Trophoblast cell (in vitro differentiated cells and primary cell): ENCODE measurements at regions not wholly inside any gene's neighbourhood (a gene's known extent, or its start where the extent isn't known, plus 50 kb on each side); places are given as distances from the start of the nearest gene placed in this dataset.

ENCODE experiments used
- DNase-seq, 2 donors: peaks; one replicate each; pipeline ENCODE4 v3.0.0-alpha.2; 2016
- H2AFZ ChIP-seq: 2 replicates; pipeline ENCODE4 v1.6.1; 2013; ENCODE audit warnings: low read length, moderate library complexity, mild to moderate bottlenecking; ENCODE audit not compliant: insufficient read depth, poor library complexity
- H2AK5ac ChIP-seq: 2 replicates; pipeline ENCODE4 v1.6.1; 2013; ENCODE audit warnings: mild to moderate bottlenecking, low read length
- H2BK120ac ChIP-seq: 2 replicates; pipeline ENCODE4 v1.6.1; 2013; ENCODE audit warnings: low read length, mild to moderate bottlenecking, moderate library complexity; ENCODE audit not compliant: insufficient read depth, poor library complexity
- H2BK12ac ChIP-seq: 2 replicates; pipeline ENCODE4 v1.6.1; 2013; ENCODE audit warnings: mild to moderate bottlenecking, low read length, moderate library complexity
- H2BK5ac ChIP-seq: 2 replicates; pipeline ENCODE4 v1.6.1; 2013; ENCODE audit warnings: low read length, low read depth, moderate library complexity, mild to moderate bottlenecking; ENCODE audit not compliant: poor library complexity
- H3K14ac ChIP-seq: 2 replicates; pipeline ENCODE4 v1.6.1; 2013; ENCODE audit warnings: mild to moderate bottlenecking, low read length
- H3K18ac ChIP-seq: 2 replicates; pipeline ENCODE4 v1.6.1; 2013; ENCODE audit warnings: mild to moderate bottlenecking, low read length
- H3K23ac ChIP-seq: 2 replicates; pipeline ENCODE4 v1.6.1; 2013; ENCODE audit warnings: low read length
- H3K27ac ChIP-seq: 2 replicates; pipeline ENCODE4 v1.5.1; 2013; ENCODE audit warnings: low read depth, mild to moderate bottlenecking, inconsistent platforms, low read length, moderate library complexity
- H3K27me3 ChIP-seq: 2 replicates; pipeline ENCODE4 v1.6.1; 2013; ENCODE audit warnings: inconsistent platforms, mild to moderate bottlenecking, low read length, moderate library complexity; ENCODE audit not compliant: insufficient read depth
- H3K36me3 ChIP-seq, 2 experiments: 1 replicate in 1 of 2; 2 replicates in 1 of 2; pipeline ENCODE4 v1.6.1; 2013; ENCODE audit warnings: low read length in 2 of 2, mild to moderate bottlenecking in 2 of 2, moderate library complexity in 1 of 2; ENCODE audit not compliant: insufficient read depth in 2 of 2, control insufficient read depth in 1 of 2
- H3K4ac ChIP-seq: 2 replicates; pipeline ENCODE4 v1.6.1; 2013; ENCODE audit warnings: low read depth, mild to moderate bottlenecking, low read length, moderate library complexity
- H3K4me1 ChIP-seq, 2 experiments: 1 replicate in 1 of 2; 2 replicates in 1 of 2; pipeline ENCODE4 v1.6.1; 2013; ENCODE audit warnings: low read length in 2 of 2, mild to moderate bottlenecking in 2 of 2, moderate library complexity in 1 of 2; ENCODE audit not compliant: insufficient read depth in 2 of 2, control insufficient read depth in 1 of 2
- H3K4me2 ChIP-seq: 2 replicates; pipeline ENCODE4 v1.6.1; 2013; ENCODE audit warnings: inconsistent platforms, mild to moderate bottlenecking, low read length, moderate library complexity
- H3K4me3 ChIP-seq: 2 replicates; pipeline ENCODE4 v1.5.1; 2013; ENCODE audit warnings: mild to moderate bottlenecking, low read depth, low read length, inconsistent platforms
- H3K79me1 ChIP-seq: one replicate; pipeline ENCODE4 v1.6.1; 2013; ENCODE audit warnings: low read length
- H3K79me2 ChIP-seq: 2 replicates; pipeline ENCODE4 v1.6.1; 2013; ENCODE audit warnings: low read length, mild to moderate bottlenecking; ENCODE audit not compliant: control insufficient read depth, insufficient read depth, poor library complexity
- H3K9ac ChIP-seq: 2 replicates; pipeline ENCODE4 v1.6.1; 2013; ENCODE audit warnings: mild to moderate bottlenecking, low read length
- H3K9me3 ChIP-seq: 2 replicates; pipeline ENCODE4 v1.6.1; 2013; ENCODE audit warnings: low read depth, mild to moderate bottlenecking, control low read depth, inconsistent platforms, low read length; ENCODE audit not compliant: insufficient read depth
- H4K12ac ChIP-seq: 2 replicates; pipeline ENCODE4 v1.6.1; 2013; ENCODE audit warnings: low read depth, mild to moderate bottlenecking, low read length, moderate library complexity
- H4K8ac ChIP-seq: 2 replicates; pipeline ENCODE4 v1.6.1; 2013; ENCODE audit warnings: low read depth, mild to moderate bottlenecking, low read length, moderate library complexity
- H4K91ac ChIP-seq: one replicate; pipeline ENCODE4 v1.6.1; 2013; ENCODE audit warnings: low read depth, mild to moderate bottlenecking, low read length, moderate library complexity
- WGBS: extraction: QIAGEN DNeasy Blood & Tissue Kit; methylation state at CpG from one replicate; pipeline ENCODE4 v1.1.7; 2013; ENCODE audit warnings: missing lambda C conversion rate; ENCODE audit not compliant: insufficient read length, insufficient coverage; ENCODE audit errors: extremely low coverage; 5-methylcytosine and 5-hydroxymethylcytosine counted together

DNA sequence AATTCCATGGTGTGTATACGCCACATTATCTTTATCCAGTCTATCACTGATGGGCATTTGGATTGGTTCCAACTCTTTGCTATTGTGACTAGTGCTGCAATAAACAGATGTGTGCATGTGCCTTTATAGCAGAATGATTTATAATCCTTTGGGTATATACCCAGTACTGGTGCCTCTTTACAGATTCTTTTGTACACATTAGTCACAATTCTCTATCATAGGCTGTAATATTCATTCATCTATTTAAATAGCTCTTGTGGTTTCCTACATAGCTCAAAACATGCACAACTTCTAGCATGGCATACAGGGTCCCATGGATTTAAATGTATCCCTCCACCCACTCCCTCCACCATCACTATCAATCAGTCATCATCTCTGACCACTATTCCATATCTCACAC, 324.1 kb upstream of the CADM2 start:
- Histone ChIP-seq H4K12ac (no peak overlapping the region), H2BK120ac (no peak overlapping the region), H3K18ac (no peak overlapping the region), H3K23ac (no peak overlapping the region), H2BK5ac (no peak overlapping the region), H3K27ac (no peak overlapping the region), H4K91ac (no peak overlapping the region), H3K36me3 (no peaks in the 10 kb centered on the region), H3K79me2 (no peaks in the 10 kb centered on the region), H2AFZ (no peak overlapping the region), H3K14ac (no peak overlapping the region), H2AK5ac (no peak overlapping the region), H3K9me3 (no peaks in the 10 kb centered on the region), H3K9ac (no peak overlapping the region), H3K4me1 (no peaks in the 10 kb centered on the region), H3K79me1 (no peaks in the 10 kb centered on the region), H3K4ac (no peak overlapping the region), H3K4me3 (no peak overlapping the region), H2BK12ac (no peak overlapping the region), H4K8ac (no peak overlapping the region), H3K4me2 (no peak overlapping the region), H3K27me3 (no peaks in the 10 kb centered on the region)
- no peak for DNase-seq
- no CpG with 5 or more reads among the region's 1 CpG for WGBS

DNA sequence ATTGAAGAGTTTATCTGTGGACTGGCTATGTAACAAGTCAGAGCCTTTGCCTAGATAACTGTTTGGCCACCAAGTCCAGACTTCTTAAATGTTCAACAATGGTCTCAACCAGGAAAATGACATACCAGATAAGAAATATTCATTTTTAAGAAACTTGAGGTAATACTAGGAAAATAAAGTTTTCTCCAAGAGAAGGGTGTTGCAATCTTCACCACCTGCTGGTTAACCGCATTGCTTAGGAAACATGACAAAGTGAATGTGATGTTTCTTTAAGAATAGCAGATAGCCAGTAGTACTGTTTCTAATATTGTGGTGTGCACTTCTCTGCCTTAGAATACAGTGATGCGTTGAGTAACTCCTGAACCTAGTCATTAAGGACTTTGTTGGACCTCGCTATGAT, 321.5 kb upstream of the CADM2 start:
- Histone ChIP-seq H3K36me3 (no peaks in the 10 kb centered on the region), H2AK5ac (no peak overlapping the region), H3K9ac (no peak overlapping the region), H4K91ac (no peak overlapping the region), H3K4me2 (no peak overlapping the region), H2AFZ (no peak overlapping the region), H3K27me3 (no peaks in the 10 kb centered on the region), H3K4me1 (no peaks in the 10 kb centered on the region), H2BK5ac (no peak overlapping the region), H3K79me1 (no peaks in the 10 kb centered on the region), H3K9me3 (no peaks in the 10 kb centered on the region), H3K79me2 (no peaks in the 10 kb centered on the region), H4K12ac (no peak overlapping the region), H2BK120ac (no peak overlapping the region), H3K4ac (no peak overlapping the region), H2BK12ac (no peak overlapping the region), H3K14ac (no peak overlapping the region), H4K8ac (no peak overlapping the region), H3K23ac (no peak overlapping the region), H3K27ac (no peak overlapping the region), H3K18ac (no peak overlapping the region), H3K4me3 (no peak overlapping the region)
- no CpG with 5 or more reads among the region's 3 CpGs for WGBS
- no peak for DNase-seq

DNA sequence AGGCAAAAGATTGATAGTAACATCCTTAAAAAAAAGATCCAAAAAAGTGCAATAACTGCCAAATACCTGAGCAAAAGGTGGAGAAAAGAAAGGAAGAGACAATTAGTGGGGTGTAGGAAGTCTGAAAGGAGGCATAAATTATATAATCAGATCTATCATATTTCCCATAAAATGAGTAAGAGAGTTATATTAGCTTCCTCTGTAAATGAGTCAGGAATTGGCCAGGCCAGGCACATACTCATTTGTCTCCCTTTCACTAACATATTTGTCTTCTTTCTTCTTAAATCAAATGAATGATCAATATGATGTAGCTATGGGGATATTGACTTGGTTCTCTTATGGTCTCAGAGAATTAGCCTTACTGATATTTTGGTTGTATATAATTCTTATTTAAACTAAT, 292.3 kb upstream of the CADM2 start:
- Histone ChIP-seq H2AK5ac (no peak overlapping the region), H3K9ac (no peak overlapping the region), H3K27me3 (no peaks in the 10 kb centered on the region), H3K36me3 (no peaks in the 10 kb centered on the region), H3K4me2 (no peak overlapping the region), H2AFZ (no peak overlapping the region), H4K12ac (no peak overlapping the region), H3K18ac (no peak overlapping the region), H4K8ac (no peak overlapping the region), H2BK5ac (no peak overlapping the region), H2BK12ac (no peak overlapping the region), H3K79me2 (no peaks in the 10 kb centered on the region), H3K9me3 (no peaks in the 10 kb centered on the region), H4K91ac (no peak overlapping the region), H3K23ac (no peak overlapping the region), H3K4me1 (no peaks in the 10 kb centered on the region), H3K4me3 (no peak overlapping the region), H2BK120ac (no peak overlapping the region), H3K79me1 (no peaks in the 10 kb centered on the region), H3K14ac (no peak overlapping the region), H3K27ac (no peak overlapping the region), H3K4ac (no peak overlapping the region)
- DNase-seq: no peak

DNA sequence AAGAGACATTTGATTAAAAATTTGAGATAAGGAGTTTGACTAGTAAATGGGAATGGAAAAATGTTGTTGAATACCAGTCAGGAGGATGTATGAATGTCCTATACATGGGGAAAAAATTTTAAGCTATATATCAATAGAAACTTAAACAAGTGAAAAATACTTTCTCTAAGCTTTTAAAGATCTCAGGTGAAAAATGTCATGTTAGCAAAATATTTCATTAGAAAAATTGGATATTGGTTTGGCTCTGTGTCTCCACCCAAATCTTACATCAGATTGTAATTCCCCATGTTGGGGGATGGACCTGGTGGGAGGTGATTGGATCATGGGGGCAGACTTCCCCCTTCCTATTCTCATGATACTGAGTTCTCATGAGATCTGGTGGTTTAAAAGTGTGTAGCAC, 279.6 kb upstream of the CADM2 start:
- Histone ChIP-seq H4K91ac (no peak overlapping the region), H2AFZ (no peak overlapping the region), H3K4ac (no peak overlapping the region), H4K8ac (no peak overlapping the region), H2BK5ac (no peak overlapping the region), H2BK12ac (no peak overlapping the region), H2BK120ac (no peak overlapping the region), H3K4me2 (no peak overlapping the region), H3K9me3 (no peaks in the 10 kb centered on the region), H3K36me3 (no peaks in the 10 kb centered on the region), H2AK5ac (no peak overlapping the region), H3K4me3 (no peak overlapping the region), H3K4me1 (no peaks in the 10 kb centered on the region), H4K12ac (no peak overlapping the region), H3K27me3 (no peaks in the 10 kb centered on the region), H3K14ac (no peak overlapping the region), H3K79me2 (no peaks in the 10 kb centered on the region), H3K27ac (no peak overlapping the region), H3K79me1 (no peaks in the 10 kb centered on the region), H3K23ac (no peak overlapping the region), H3K9ac (no peak overlapping the region), H3K18ac (no peak overlapping the region)
- no peak for DNase-seq

DNA sequence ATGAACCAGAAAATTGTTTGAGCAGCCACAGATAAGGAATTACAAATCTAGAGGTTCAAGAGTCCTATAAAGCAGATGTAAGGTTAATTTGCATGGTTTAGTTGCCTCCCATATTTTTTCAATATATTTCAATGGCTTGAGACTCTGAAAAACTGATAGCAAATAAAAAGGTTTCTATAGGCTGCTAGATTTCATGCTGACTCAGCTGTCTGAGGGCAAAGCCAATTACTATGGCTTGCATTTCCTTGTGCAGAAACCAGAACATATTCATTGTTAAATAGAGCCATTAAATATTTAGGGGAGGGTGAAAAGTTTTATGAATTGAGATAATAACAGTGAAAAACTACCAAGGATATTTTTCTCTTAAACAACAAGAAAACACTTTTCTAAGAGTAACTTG, 278.1 kb upstream of the CADM2 start:
- Histone ChIP-seq H3K23ac (no peak overlapping the region), H3K36me3 (no peaks in the 10 kb centered on the region), H3K27ac (no peak overlapping the region), H3K4me3 (no peak overlapping the region), H3K9ac (no peak overlapping the region), H4K91ac (no peak overlapping the region), H2AK5ac (no peak overlapping the region), H2BK5ac (no peak overlapping the region), H3K79me1 (no peaks in the 10 kb centered on the region), H3K27me3 (no peaks in the 10 kb centered on the region), H3K9me3 (no peaks in the 10 kb centered on the region), H3K4me2 (no peak overlapping the region), H2BK120ac (no peak overlapping the region), H3K4ac (no peak overlapping the region), H3K18ac (no peak overlapping the region), H4K12ac (no peak overlapping the region), H3K4me1 (no peaks in the 10 kb centered on the region), H3K79me2 (no peaks in the 10 kb centered on the region), H2BK12ac (no peak overlapping the region), H3K14ac (no peak overlapping the region), H4K8ac (no peak overlapping the region), H2AFZ (no peak overlapping the region)
- no peak for DNase-seq
